Cardiac fibroblast (primary cell): ENCODE measurements at regions not wholly inside any gene's neighbourhood (a gene's known extent, or its start where the extent isn't known, plus 50 kb on each side); places are given as distances from the start of the nearest gene placed in this dataset.
A peak's percentile ranks its signal among the peaks of the same experiment; 100 is the strongest.

ENCODE experiments used
- DNase-seq, 2 donors: peaks; one replicate each; pipeline versions ENCODE4 v3.0.0 to v3.0.0-alpha.2; 2010; ENCODE audit warnings: low read depth in 2 of 2
- H3K4me3 ChIP-seq, 2 donors: replicated peaks in 1 of 2; 1 replicate in 1 of 2; 2 replicates in 1 of 2; pipeline ENCODE4 v1.5.1; 2011; ENCODE audit warnings: low read depth in 2 of 2, low read length in 2 of 2, mild to moderate bottlenecking in 2 of 2, moderate library complexity in 1 of 2
- TF ChIP-seq, protein P1 (sequence below): IDR thresholded peaks from one replicate; pipeline ENCODE4 v1.5.1; 2011; ENCODE audit warnings: low read depth, mild to moderate bottlenecking, low read length, inconsistent platforms

DNA sequence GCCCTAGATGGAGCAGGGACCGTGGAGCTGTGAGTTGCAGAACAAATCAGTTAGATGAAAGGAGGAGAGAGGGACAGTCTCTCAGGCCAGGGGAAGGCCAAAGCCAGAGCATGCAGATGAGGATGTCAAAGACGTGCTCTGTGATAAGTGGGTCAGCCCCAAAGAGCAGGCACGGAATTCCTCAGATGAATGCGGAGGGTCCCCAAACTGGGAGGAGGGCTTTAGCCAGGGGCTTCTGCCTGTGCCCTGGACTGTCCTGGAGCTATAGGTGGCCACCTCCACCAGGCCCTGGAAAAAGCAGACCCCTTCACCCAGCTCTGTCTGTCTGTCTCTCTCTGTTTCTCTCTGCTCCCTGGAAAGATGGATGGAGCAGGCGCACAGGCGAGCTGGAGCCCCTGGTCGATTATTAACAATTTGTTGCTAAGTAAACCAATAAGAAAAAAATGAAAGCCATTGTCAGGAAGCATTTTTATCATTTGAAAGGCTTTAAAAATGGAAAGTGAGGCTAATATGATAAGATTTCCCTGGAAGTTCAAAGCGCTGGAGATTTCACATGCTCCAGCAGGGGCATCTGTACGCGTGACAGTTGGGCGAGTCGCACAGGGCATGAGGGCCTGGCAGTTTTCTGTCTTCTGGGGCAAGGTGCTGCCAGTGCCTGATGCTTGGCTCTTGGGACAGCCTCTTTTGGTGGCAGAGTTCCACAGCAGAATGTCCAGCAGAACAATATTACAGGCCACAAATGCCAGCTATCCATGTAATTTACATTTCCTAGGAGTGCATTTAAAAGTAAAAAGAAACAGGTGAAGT, 241.0 kb downstream of the GLI2 start:
- TF ChIP-seq, protein P1, sequence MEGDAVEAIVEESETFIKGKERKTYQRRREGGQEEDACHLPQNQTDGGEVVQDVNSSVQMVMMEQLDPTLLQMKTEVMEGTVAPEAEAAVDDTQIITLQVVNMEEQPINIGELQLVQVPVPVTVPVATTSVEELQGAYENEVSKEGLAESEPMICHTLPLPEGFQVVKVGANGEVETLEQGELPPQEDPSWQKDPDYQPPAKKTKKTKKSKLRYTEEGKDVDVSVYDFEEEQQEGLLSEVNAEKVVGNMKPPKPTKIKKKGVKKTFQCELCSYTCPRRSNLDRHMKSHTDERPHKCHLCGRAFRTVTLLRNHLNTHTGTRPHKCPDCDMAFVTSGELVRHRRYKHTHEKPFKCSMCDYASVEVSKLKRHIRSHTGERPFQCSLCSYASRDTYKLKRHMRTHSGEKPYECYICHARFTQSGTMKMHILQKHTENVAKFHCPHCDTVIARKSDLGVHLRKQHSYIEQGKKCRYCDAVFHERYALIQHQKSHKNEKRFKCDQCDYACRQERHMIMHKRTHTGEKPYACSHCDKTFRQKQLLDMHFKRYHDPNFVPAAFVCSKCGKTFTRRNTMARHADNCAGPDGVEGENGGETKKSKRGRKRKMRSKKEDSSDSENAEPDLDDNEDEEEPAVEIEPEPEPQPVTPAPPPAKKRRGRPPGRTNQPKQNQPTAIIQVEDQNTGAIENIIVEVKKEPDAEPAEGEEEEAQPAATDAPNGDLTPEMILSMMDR = no peak
- H3K4me3 ChIP-seq = no peak overlapping the region
- no peak for DNase-seq

DNA sequence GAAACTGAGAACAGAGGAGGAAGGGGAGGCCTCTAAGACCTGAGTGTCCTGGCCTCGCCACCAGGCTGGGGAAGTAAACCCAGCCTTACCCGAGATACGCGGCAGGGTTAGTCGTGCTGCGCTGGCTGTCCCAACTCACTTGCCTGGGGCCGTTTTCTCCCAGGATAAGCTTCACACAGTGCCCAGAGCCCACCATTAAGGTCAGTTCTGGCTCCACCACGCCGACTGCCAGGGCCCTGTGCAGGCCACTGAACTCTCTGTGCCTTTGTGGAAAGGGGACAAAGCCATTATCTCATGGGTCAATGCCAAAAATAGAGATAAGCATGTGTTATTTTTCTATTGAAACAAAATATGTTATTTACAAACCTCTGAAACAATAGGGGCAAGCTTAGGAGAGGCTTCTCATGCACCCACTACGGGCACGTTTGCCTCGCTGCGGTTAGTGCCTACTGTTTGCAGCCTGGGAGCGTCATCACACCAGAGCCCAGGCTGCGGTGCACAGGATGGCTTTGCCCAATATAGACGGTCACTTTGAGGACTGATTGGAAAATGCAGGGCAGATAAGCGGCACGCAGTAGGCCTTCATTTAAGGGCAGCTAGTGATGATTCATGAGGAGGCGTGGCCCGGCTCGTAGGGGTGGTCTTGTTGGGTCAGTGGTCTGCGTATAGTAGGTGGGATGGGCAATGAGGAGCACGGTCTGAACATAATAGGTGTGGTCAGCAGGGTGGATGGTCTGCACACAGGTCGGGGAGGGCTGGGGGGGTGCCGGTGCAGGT, 242.1 kb downstream of the GLI2 start:
- TF ChIP-seq, protein P1 = no peak
- no peak for DNase-seq
- H3K4me3 ChIP-seq = no peak overlapping the region

DNA sequence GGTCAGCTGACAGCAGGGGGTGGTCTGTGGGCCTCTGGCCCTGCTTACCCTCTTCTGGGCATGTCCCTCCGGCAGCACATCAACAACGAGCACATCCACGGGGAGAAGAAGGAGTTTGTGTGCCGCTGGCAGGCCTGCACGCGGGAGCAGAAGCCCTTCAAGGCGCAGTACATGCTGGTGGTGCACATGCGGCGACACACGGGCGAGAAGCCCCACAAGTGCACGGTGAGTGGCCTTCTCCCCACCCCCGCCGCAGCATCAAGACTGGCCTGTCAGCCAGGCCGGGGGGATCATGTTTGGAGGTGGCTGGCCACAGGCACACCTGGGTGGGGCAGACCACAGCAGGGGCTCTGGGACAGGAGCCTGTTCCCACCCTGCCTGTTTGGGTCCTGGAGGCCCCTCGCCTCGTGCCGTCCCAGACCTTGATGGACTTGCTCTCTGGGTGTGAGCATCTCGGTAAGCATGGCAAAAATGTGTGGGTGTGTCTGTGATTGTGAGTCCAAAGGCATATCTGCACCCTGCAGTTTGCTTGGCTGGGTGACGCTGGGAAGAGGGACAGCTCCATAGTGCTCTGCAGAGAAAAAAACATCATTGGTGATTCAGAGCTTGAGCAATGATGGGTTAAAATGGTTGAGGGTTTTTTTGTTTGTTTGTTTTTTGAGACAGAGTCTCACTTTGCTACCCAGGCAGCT, 242.8 kb downstream of the GLI2 start:
- no peak overlapping the region for H3K4me3 ChIP-seq
- DNase-seq = peak in 1 of 2 donors; percentile 10
- TF ChIP-seq, protein P1 = no peak

DNA sequence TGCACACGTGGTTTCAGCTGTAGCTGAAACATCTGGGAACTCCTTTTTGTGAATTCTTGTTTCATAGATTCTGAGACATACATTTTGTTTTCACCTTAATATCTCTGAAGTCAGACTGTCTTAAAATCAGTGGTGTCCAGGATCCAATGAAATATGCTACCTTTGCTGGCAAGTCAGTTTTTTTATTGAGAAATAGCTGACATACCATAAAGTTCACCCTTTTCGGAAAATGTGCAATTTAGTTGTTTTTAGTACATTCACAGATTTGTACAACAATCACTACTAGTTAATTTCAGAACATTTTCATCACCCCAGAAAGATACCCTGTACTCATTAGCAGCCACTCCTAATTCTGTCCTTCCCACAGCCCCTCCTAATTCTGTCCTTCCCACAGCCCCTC, 243.7 kb downstream of the GLI2 start:
- TF ChIP-seq, protein P1 = no peak
- DNase-seq = no peak
- H3K4me3 ChIP-seq = no peak overlapping the region

DNA sequence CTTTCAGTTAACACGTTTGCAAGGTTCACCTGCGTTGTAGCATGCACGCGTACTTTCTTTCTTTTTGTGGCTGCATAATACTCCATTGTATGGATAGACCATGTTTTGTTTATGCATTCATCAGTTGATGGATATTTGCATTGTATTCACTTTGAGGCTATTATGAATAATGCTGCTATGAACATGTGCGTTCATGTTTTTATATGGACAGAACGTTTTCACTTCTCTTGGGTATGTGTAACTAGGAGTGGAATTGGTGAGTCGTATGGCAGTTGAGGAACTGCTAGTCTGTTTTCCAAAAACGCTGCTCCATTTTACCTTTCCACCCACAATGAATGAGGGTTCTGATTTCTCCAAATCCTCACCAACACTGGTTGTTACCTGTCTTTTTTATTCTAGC, 244.3 kb downstream of the GLI2 start:
- DNase-seq = no peak
- H3K4me3 ChIP-seq = no peak overlapping the region
- TF ChIP-seq, protein P1 = no peak

DNA sequence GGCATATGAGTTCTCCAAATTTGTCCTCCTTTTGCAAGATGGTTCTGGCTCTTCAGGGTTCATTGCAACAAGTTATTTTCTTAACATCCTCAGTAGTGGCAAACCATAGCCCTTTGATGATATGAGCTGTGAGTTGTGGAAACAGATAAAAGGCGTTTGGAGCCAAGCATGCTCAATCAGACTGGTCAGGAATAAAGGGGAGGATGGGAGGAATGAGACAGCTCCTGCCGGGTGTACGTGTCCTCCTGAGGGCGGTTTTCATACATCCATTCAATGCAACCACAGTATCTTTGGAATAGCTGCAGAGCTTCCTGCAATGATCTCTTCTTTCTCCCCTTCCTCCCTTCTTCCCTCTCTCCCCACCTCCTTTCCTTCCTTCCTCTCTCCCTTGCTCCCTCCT, 245.8 kb downstream of the GLI2 start:
- TF ChIP-seq, protein P1 = no peak
- no peak overlapping the region for H3K4me3 ChIP-seq

More for the DNA sequence above, 245.8 kb downstream of the GLI2 start:
- no peak for DNase-seq
